Liver (tissue), 3 donors: ENCODE measurements at regions not wholly inside any gene's neighbourhood (a gene's known extent, or its start where the extent isn't known, plus 50 kb on each side); places are given as distances from the start of the nearest gene placed in this dataset.

ENCODE experiments used
- GABPA ChIP-seq, 2 donors: IDR thresholded peaks in 1 of 2; conservative IDR thresholded peaks in 1 of 2; 2 replicates each; pipeline ENCODE4 v1.6.1; 2016; ENCODE audit warnings: antibody characterized with exemption in 2 of 2, mild to moderate bottlenecking in 1 of 2, moderate library complexity in 1 of 2
- RAD21 ChIP-seq, 2 donors: IDR thresholded peaks; 2 replicates each; pipeline ENCODE4 v1.6.1; 2016; ENCODE audit warnings: antibody characterized with exemption in 2 of 2, mild to moderate bottlenecking in 2 of 2
- SP1 ChIP-seq: IDR thresholded peaks from 2 replicates; pipeline ENCODE4 v1.6.1; 2018; ENCODE audit warnings: antibody characterized with exemption, mild to moderate bottlenecking
- TAF1 ChIP-seq: conservative IDR thresholded peaks from 2 replicates; pipeline ENCODE4 v1.6.1; 2016; ENCODE audit warnings: antibody characterized with exemption, mild to moderate bottlenecking
- YY1 ChIP-seq: IDR thresholded peaks from 2 replicates; pipeline ENCODE4 v1.6.1; 2016; ENCODE audit warnings: antibody characterized with exemption, mild to moderate bottlenecking
- TF ChIP-seq, protein P1 (sequence below): fragments of 150-350 bp; IDR thresholded peaks from 2 replicates; pipeline ENCODE4 v1.5.1; 2017; ENCODE audit warnings: improper control_type of control experiment, low read depth, low read length; ENCODE audit not compliant: missing input control
- TF ChIP-seq, protein P2 (sequence below): IDR thresholded peaks from 2 replicates; pipeline ENCODE4 v1.6.1; 2016; ENCODE audit warnings: antibody characterized with exemption
- TF ChIP-seq, protein P3 (sequence below): IDR thresholded peaks from 2 replicates; pipeline ENCODE4 v1.6.1; 2016; ENCODE audit warnings: antibody characterized with exemption
- TF ChIP-seq, protein P4 (sequence below): IDR thresholded peaks from 2 replicates; pipeline ENCODE4 v1.6.1; 2016; ENCODE audit warnings: antibody characterized with exemption
- donor health status: healthy.
- donor health status: healthy.

DNA sequence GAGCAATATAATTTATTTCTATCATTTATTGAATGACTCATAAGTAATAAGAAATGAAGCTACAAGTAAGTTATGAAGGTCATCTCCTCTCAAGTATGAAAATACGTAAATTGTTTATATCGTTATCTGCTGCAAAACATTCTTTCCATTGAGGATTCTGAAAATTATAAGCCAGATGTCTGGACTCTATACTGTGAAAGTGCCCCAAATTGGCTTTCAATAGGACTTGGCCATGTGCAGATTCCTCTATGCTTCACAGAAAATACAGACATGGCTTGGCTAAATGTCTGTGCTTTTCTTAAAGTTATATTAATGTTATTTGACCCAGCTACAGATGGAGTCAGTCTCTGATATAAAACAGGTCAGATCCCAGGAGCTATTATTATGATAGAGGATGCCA, 2109.9 kb upstream of the AGA start:
- TF ChIP-seq, protein P1, sequence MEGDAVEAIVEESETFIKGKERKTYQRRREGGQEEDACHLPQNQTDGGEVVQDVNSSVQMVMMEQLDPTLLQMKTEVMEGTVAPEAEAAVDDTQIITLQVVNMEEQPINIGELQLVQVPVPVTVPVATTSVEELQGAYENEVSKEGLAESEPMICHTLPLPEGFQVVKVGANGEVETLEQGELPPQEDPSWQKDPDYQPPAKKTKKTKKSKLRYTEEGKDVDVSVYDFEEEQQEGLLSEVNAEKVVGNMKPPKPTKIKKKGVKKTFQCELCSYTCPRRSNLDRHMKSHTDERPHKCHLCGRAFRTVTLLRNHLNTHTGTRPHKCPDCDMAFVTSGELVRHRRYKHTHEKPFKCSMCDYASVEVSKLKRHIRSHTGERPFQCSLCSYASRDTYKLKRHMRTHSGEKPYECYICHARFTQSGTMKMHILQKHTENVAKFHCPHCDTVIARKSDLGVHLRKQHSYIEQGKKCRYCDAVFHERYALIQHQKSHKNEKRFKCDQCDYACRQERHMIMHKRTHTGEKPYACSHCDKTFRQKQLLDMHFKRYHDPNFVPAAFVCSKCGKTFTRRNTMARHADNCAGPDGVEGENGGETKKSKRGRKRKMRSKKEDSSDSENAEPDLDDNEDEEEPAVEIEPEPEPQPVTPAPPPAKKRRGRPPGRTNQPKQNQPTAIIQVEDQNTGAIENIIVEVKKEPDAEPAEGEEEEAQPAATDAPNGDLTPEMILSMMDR, result no peak
- TF ChIP-seq, protein P2, sequence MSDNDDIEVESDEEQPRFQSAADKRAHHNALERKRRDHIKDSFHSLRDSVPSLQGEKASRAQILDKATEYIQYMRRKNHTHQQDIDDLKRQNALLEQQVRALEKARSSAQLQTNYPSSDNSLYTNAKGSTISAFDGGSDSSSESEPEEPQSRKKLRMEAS, result no peak
- TF ChIP-seq TAF1 (no peak), RAD21 (IDR thresholded peaks at IDR 0.05) (no peak), GABPA (IDR thresholded peaks at IDR 0.05 in 1 of 2, conservative IDR thresholded peaks at IDR 0.05 in 1 of 2) (no peak), SP1 (no peak), YY1 (no peak)
- TF ChIP-seq, protein P3, sequence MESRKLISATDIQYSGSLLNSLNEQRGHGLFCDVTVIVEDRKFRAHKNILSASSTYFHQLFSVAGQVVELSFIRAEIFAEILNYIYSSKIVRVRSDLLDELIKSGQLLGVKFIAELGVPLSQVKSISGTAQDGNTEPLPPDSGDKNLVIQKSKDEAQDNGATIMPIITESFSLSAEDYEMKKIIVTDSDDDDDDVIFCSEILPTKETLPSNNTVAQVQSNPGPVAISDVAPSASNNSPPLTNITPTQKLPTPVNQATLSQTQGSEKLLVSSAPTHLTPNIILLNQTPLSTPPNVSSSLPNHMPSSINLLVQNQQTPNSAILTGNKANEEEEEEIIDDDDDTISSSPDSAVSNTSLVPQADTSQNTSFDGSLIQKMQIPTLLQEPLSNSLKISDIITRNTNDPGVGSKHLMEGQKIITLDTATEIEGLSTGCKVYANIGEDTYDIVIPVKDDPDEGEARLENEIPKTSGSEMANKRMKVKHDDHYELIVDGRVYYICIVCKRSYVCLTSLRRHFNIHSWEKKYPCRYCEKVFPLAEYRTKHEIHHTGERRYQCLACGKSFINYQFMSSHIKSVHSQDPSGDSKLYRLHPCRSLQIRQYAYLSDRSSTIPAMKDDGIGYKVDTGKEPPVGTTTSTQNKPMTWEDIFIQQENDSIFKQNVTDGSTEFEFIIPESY, result no peak
- TF ChIP-seq, protein P4, sequence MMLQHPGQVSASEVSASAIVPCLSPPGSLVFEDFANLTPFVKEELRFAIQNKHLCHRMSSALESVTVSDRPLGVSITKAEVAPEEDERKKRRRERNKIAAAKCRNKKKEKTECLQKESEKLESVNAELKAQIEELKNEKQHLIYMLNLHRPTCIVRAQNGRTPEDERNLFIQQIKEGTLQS, result no peak
